NB4 (cell line): ENCODE measurements at regions not wholly inside any gene's neighbourhood (a gene's known extent, or its start where the extent isn't known, plus 50 kb on each side); places are given as distances from the start of the nearest gene placed in this dataset.

Experiments used
- CTCF ChIP-seq: IDR thresholded peaks from one replicate; pipeline ENCODE4 v1.5.1; 2012; ENCODE audit warnings: low read depth, low read length
- POLR2A ChIP-seq: IDR thresholded peaks from 2 replicates; pipeline ENCODE4 v1.6.1; 2011; ENCODE audit warnings: mild to moderate bottlenecking; ENCODE audit not compliant: insufficient read length; ENCODE audit errors: extremely low read depth

GRCh38 chr16:82391690-82392089 is 221.7 kb upstream of the MPHOSPH6 start:
- TF ChIP-seq CTCF, result no peak
- no peak for TF ChIP-seq POLR2A
